IgD-negative memory B cell (primary cell): ENCODE measurements at regions not wholly inside any gene's neighbourhood (a gene's known extent, or its start where the extent isn't known, plus 50 kb on each side); places are given as distances from the start of the nearest gene placed in this dataset.

Experiments
- H3K27ac Mint-ChIP-seq, 3 donors: one replicate each; pipeline ENCODE4 v1.8.0; 2020 to 2022; ENCODE audit warnings: mild to moderate bottlenecking in 3 of 3, mixed read lengths in 3 of 3, moderate library complexity in 1 of 3
- H3K27me3 Mint-ChIP-seq: one replicate; pipeline ENCODE4 v1.8.0; 2021; ENCODE audit warnings: mixed read lengths
- H3K36me3 Mint-ChIP-seq: one replicate; pipeline ENCODE4 v1.8.0; 2020; ENCODE audit warnings: mild to moderate bottlenecking, mixed read lengths
- H3K4me1 Mint-ChIP-seq, 3 donors: one replicate each; pipeline ENCODE4 v1.8.0; 2020 to 2022; ENCODE audit warnings: mixed read lengths in 3 of 3, mild to moderate bottlenecking in 1 of 3
- H3K4me3 Mint-ChIP-seq, 4 donors: one replicate each; pipeline ENCODE4 v1.8.0; 2020 to 2022; ENCODE audit warnings: mild to moderate bottlenecking in 4 of 4, mixed read lengths in 4 of 4, moderate library complexity in 3 of 4
- H3K9me3 Mint-ChIP-seq, 3 donors: one replicate each; pipeline ENCODE4 v1.8.0; 2020 to 2021; ENCODE audit warnings: mixed read lengths in 3 of 3, mild to moderate bottlenecking in 1 of 3

DNA sequence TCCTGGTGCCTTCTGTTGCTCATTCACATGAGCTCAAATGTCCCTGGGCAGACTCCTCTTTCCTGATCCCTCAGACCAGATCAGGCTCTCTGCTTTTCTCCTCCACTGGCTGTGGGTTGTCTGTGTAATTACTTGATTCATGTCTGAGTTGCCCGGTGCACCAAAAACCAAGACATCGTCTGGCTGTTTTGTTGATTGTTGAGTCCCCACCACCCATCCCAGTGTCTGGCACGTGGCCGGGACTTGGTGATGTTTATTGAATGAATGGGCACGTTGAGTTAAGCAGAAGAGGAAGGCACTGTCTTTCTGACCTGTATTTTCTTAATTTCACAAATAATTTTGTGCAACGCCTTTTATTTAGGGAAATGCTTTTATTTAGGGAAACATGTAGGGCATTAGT, 499.1 kb upstream of the HS6ST1 start:
- no peak overlapping the region for H3K27ac Mint-ChIP-seq
- H3K4me3 Mint-ChIP-seq: no peak overlapping the region
- no peaks in the 10 kb centered on the region for H3K4me1 Mint-ChIP-seq

GRCh38 chr2:128818248-128818647, 499.6 kb upstream of the HS6ST1 start:
- Mint-ChIP-seq H3K4me1 (no peaks in the 10 kb centered on the region), H3K36me3 (peaks cover 2% of the 10 kb centered on the region), H3K4me3 (no peak overlapping the region), H3K27me3 (no peaks in the 10 kb centered on the region), H3K27ac (no peak overlapping the region), H3K9me3 (no peaks in the 10 kb centered on the region)

More for the DNA sequence above, 499.1 kb upstream of the HS6ST1 start:
- no peaks in the 10 kb centered on the region for H3K27me3 Mint-ChIP-seq
- no peaks in the 10 kb centered on the region for H3K9me3 Mint-ChIP-seq
- H3K36me3 Mint-ChIP-seq: peaks cover 2% of the 10 kb centered on the region

DNA sequence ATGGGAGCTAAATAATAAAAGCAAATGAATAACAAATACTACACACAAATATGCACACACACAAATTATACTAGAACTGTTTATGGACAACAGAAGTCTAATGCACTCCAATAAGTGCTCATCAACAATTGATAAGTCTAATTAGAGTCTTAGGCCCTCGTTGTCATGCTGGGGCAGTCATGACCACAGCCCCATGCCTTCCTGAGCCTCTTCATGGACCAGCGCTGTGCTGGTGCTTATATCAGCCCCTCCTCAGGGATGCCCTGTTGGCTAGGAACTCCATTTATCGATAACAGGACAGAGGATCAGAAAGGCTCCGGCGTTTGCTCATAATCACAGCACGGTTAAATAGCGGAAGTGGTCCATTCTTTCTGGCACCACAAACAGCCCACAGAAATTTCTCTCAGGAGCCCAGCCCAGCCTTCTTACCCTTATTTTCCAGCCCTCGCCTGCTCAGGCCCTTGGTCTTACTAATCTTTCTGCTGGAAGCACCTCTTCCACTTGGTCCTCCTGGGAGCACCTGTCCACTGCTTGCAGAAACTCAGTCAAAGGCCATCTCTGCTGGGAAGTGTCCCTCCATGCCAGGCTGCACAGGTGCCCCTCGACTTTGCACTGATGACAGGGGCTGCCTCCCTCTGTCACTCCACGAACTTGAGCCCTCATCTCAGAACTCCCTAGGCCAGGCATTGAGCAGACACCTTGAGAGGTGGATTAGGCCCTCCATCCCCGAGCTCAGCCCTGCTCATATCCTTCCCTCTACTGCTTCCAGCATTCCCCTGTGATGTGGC, 500.2 kb upstream of the HS6ST1 start:
- no peaks in the 10 kb centered on the region for H3K4me1 Mint-ChIP-seq

GRCh38 chr2:128820452-128820851, 501.8 kb upstream of the HS6ST1 start:
- Mint-ChIP-seq H3K36me3 (peaks cover 2% of the 10 kb centered on the region), H3K4me1 (no peaks in the 10 kb centered on the region), H3K27ac (no peak overlapping the region), H3K27me3 (no peaks in the 10 kb centered on the region), H3K4me3 (no peak overlapping the region), H3K9me3 (peaks cover 0 to 6% (median 0%) of the 10 kb centered on the region in 3 donors)

More for the DNA sequence above, 500.2 kb upstream of the HS6ST1 start:
- H3K27me3 Mint-ChIP-seq: no peaks in the 10 kb centered on the region
- no peaks in the 10 kb centered on the region for H3K9me3 Mint-ChIP-seq
- peaks cover 2% of the 10 kb centered on the region for H3K36me3 Mint-ChIP-seq
- peak overlapping the region in 1 of 4 donors; percentile 34 for H3K4me3 Mint-ChIP-seq
- H3K27ac Mint-ChIP-seq: no peak overlapping the region

- peaks cover 2% of the 10 kb centered on the region for H3K36me3 Mint-ChIP-seq
- no peak overlapping the region for H3K27ac Mint-ChIP-seq
- H3K4me3 Mint-ChIP-seq: peak overlapping the region in 1 of 4 donors; percentile 55
- H3K27me3 Mint-ChIP-seq: no peaks in the 10 kb centered on the region
- H3K9me3 Mint-ChIP-seq: peaks cover 0 to 6% (median 0%) of the 10 kb centered on the region in 3 donors
- H3K4me1 Mint-ChIP-seq: no peaks in the 10 kb centered on the region
Measured at GRCh38 chr2:128821010-128821409, 502.3 kb upstream of the HS6ST1 start.

GRCh38 chr2:128832946-128833663, 514.4 kb upstream of the HS6ST1 start:
- no peaks in the 10 kb centered on the region for H3K27me3 Mint-ChIP-seq
- H3K9me3 Mint-ChIP-seq: peaks cover 0 to 1% (median 0%) of the 10 kb centered on the region in 3 donors
- H3K36me3 Mint-ChIP-seq: no peaks in the 10 kb centered on the region
- H3K27ac Mint-ChIP-seq: no peak overlapping the region
- no peak overlapping the region for H3K4me3 Mint-ChIP-seq
- no peaks in the 10 kb centered on the region for H3K4me1 Mint-ChIP-seq

GRCh38 chr2:128833664-128834027, 515.0 kb upstream of the HS6ST1 start:
- Mint-ChIP-seq H3K36me3 (no peaks in the 10 kb centered on the region), H3K27me3 (no peaks in the 10 kb centered on the region), H3K9me3 (peaks cover 0 to 2% (median 0%) of the 10 kb centered on the region in 3 donors), H3K4me1 (no peaks in the 10 kb centered on the region), H3K4me3 (no peak overlapping the region), H3K27ac (no peak overlapping the region)

DNA sequence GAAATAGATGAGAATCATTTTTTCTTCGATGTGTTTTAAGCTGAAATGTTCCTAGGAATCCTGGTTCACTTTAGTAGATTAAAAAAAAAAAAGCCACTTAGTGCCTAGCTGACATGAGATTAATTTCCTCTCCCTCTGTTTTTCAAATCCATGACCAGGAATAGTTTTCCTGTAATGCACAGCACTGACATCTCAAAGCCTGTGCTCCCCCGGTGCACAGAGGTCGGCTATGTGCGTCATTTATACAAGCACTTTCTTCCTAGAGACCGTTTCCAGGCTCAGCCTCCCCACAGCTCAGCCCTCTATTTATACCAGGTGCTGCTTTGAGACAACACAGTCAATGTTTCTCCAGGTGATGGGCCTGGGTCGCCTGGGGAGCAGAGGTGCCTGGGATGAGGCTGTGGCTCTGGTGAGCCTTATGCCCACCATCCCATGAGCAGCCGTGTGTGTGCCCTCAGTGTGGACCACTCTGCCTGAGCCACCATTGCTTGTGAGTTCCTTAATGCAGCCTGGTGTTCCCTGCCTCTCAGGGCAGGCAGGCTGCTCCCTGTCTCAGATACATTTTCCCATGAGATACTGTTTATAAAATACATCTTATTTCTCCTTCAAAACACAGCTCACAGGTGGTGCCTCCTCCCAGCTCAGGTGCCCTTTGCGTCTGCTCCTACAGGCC, 515.7 kb upstream of the HS6ST1 start:
- Mint-ChIP-seq H3K9me3 (peaks cover 0 to 2% (median 0%) of the 10 kb centered on the region in 3 donors), H3K27me3 (peaks cover 4% of the 10 kb centered on the region), H3K27ac (no peak overlapping the region), H3K36me3 (no peaks in the 10 kb centered on the region), H3K4me1 (no peaks in the 10 kb centered on the region), H3K4me3 (no peak overlapping the region)

DNA sequence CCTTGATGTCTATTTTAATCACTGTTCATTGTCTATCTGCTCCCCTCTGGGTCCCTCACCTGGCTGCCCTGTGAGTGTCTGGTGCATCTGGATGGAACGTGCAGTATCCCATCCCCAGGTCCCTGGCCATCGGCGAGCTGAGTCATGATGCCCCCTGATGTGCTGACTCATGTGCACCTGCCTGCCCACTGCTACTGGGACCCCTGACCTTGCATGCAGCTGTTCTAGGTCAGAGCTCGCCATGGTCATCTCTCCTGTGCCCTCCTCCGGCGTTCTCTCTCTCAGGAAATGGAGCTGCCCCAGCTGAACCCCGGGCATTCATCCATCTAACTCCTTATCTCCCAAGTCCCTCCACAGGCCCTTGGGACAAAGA, 516.2 kb upstream of the HS6ST1 start:
- H3K36me3 Mint-ChIP-seq: no peaks in the 10 kb centered on the region
- no peaks in the 10 kb centered on the region for H3K4me1 Mint-ChIP-seq
- peaks cover 0 to 2% (median 0%) of the 10 kb centered on the region in 3 donors for H3K9me3 Mint-ChIP-seq
- H3K27me3 Mint-ChIP-seq: peaks cover 4% of the 10 kb centered on the region
- H3K4me3 Mint-ChIP-seq: no peak overlapping the region
- no peak overlapping the region for H3K27ac Mint-ChIP-seq

- H3K9me3 Mint-ChIP-seq: peaks cover 0 to 3% (median 0%) of the 10 kb centered on the region in 3 donors
Measured at GRCh38 chr2:128835342-128835855, 516.7 kb upstream of the HS6ST1 start.

GRCh38 chr2:128835974-128836373, 517.3 kb upstream of the HS6ST1 start:
- no peak overlapping the region for H3K4me3 Mint-ChIP-seq
- peaks cover 6% of the 10 kb centered on the region for H3K27me3 Mint-ChIP-seq
- no peaks in the 10 kb centered on the region for H3K4me1 Mint-ChIP-seq
- no peaks in the 10 kb centered on the region for H3K36me3 Mint-ChIP-seq
- H3K27ac Mint-ChIP-seq: no peak overlapping the region
- peaks cover 0 to 3% (median 0%) of the 10 kb centered on the region in 3 donors for H3K9me3 Mint-ChIP-seq

More at GRCh38 chr2:128835342-128835855, 516.7 kb upstream of the HS6ST1 start:
- no peak overlapping the region for H3K4me3 Mint-ChIP-seq
- no peaks in the 10 kb centered on the region for H3K4me1 Mint-ChIP-seq
- no peaks in the 10 kb centered on the region for H3K36me3 Mint-ChIP-seq
- peaks cover 6% of the 10 kb centered on the region for H3K27me3 Mint-ChIP-seq
- H3K27ac Mint-ChIP-seq: no peak overlapping the region

- H3K36me3 Mint-ChIP-seq: no peaks in the 10 kb centered on the region
Measured at GRCh38 chr2:128836559-128837100, 518.0 kb upstream of the HS6ST1 start.

DNA sequence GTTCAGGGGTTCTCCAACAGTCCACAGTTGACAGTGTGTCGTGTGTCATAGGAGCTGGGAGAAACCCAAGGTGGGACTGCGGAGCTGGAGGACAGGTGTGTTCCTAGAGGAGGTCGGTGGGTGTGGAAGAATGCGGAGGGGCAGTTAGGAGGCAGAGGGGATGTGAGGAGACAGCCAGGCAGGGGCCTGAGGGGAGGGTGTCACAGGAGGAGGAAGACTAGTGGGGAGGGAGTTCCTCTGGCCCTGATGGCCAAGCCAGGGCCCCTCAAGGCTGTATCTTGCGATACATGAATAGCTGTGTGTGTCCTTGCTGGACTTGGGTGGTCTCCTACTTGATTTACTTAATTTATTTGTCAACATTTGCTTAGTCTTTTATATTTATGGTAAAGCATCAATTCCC, 519.6 kb upstream of the HS6ST1 start:
- no peak overlapping the region for H3K4me3 Mint-ChIP-seq
- H3K4me1 Mint-ChIP-seq: peaks cover 0 to 1% (median 0%) of the 10 kb centered on the region in 3 donors
- H3K9me3 Mint-ChIP-seq: peaks cover 0 to 3% (median 0%) of the 10 kb centered on the region in 3 donors
- H3K27ac Mint-ChIP-seq: no peak overlapping the region
- peaks cover 6% of the 10 kb centered on the region for H3K27me3 Mint-ChIP-seq
- no peaks in the 10 kb centered on the region for H3K36me3 Mint-ChIP-seq

More at GRCh38 chr2:128836559-128837100, 518.0 kb upstream of the HS6ST1 start:
- H3K27ac Mint-ChIP-seq: no peak overlapping the region
- peaks cover 6% of the 10 kb centered on the region for H3K27me3 Mint-ChIP-seq
- H3K4me3 Mint-ChIP-seq: no peak overlapping the region
- H3K4me1 Mint-ChIP-seq: peaks cover 0 to 1% (median 0%) of the 10 kb centered on the region in 3 donors
- peaks cover 0 to 3% (median 0%) of the 10 kb centered on the region in 3 donors for H3K9me3 Mint-ChIP-seq

DNA sequence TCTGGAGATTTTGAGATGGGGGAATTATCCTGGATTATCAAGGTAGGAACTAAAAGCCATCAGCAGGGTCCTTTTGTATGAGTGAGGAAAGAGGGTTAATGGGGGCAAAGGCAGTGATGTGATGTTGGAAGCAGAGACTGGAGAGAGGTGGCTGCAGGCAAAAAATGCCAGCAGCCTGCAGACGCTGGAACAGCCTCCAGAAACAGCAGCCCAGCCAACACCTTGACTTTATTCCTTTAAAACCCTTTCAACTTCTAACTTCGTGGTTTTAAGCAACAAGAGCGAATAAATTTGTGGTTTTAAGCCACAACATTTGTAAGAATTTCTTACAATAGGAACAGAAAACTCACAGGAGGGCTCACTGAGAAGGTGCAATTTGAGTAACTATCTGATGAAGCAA, 523.1 kb upstream of the HS6ST1 start:
- Mint-ChIP-seq H3K4me3 (no peak overlapping the region), H3K4me1 (peaks cover 0 to 1% (median 0%) of the 10 kb centered on the region in 3 donors), H3K27ac (no peak overlapping the region), H3K9me3 (peaks cover 0 to 3% (median 0%) of the 10 kb centered on the region in 3 donors), H3K27me3 (peaks cover 6% of the 10 kb centered on the region), H3K36me3 (peaks cover 3% of the 10 kb centered on the region)

- Mint-ChIP-seq H3K4me1 (no peaks in the 10 kb centered on the region), H3K27me3 (peaks cover 2% of the 10 kb centered on the region), H3K27ac (no peak overlapping the region), H3K4me3 (no peak overlapping the region), H3K9me3 (peaks cover 0 to 2% (median 0%) of the 10 kb centered on the region in 3 donors), H3K36me3 (no peaks in the 10 kb centered on the region)
Measured at GRCh38 chr2:128867311-128867710, 548.6 kb upstream of the HS6ST1 start.
